ENCODE measurements at regions not wholly inside any gene's neighbourhood (a gene's known extent, or its start where the extent isn't known, plus 50 kb on each side); places are given as distances from the start of the nearest gene placed in this dataset.

DNA sequence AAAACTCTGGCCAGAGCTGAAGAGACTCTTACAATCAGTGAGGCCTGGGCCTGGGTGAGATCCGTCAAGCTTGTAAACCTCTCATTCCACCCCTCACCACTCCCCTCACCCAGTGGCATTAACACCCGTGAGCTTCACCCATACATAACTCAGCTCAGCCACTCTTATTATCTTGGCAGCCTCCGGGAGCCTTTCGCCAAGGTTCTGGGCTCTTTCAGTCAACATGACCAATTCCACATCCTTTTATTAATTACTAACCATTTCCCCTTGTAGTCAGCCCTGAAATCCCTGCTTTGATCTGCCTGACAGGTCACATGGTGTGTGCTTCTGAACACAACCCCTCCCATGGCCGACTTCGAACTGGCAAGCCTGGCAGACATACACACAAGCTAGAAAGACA lies 134.8 kb downstream of the SETD4 start:
- TF ChIP-seq, protein P1, sequence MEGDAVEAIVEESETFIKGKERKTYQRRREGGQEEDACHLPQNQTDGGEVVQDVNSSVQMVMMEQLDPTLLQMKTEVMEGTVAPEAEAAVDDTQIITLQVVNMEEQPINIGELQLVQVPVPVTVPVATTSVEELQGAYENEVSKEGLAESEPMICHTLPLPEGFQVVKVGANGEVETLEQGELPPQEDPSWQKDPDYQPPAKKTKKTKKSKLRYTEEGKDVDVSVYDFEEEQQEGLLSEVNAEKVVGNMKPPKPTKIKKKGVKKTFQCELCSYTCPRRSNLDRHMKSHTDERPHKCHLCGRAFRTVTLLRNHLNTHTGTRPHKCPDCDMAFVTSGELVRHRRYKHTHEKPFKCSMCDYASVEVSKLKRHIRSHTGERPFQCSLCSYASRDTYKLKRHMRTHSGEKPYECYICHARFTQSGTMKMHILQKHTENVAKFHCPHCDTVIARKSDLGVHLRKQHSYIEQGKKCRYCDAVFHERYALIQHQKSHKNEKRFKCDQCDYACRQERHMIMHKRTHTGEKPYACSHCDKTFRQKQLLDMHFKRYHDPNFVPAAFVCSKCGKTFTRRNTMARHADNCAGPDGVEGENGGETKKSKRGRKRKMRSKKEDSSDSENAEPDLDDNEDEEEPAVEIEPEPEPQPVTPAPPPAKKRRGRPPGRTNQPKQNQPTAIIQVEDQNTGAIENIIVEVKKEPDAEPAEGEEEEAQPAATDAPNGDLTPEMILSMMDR (conservative IDR thresholded peaks at IDR 0.05; ENCODE audit: low read length): no peak
- TF ChIP-seq EZH2phosphoT487 (IDR thresholded peaks at IDR 0.05; ENCODE audit: borderline replicate concordance, low read depth, low read length): no peak

Measured in OCI-LY7 (cell line).